Liver (tissue), 8 donors: ENCODE measurements at regions not wholly inside any gene's neighbourhood (a gene's known extent, or its start where the extent isn't known, plus 50 kb on each side); places are given as distances from the start of the nearest gene placed in this dataset.
A peak's percentile ranks its signal among the peaks of the same experiment; 100 is the strongest.

Experiments
- DNase-seq: peaks from one replicate; pipeline ENCODE4 v3.0.0-alpha.2; 2017; ENCODE audit warnings: low spot score
- H3K27ac ChIP-seq, 2 donors: one replicate each; pipeline ENCODE4 v1.7.0; 2013; ENCODE audit warnings: inconsistent platforms in 2 of 2, low read length in 2 of 2, control low read depth in 1 of 2, low read depth in 1 of 2, mild to moderate bottlenecking in 1 of 2
- H3K27me3 ChIP-seq, 4 donors: one replicate each; pipeline versions ENCODE4 v1.6.1 to v1.7.0; 2013; ENCODE audit warnings: low read length in 3 of 4, inconsistent platforms in 1 of 4, mild to moderate bottlenecking in 1 of 4, moderate library complexity in 1 of 4; ENCODE audit not compliant: control insufficient read depth in 4 of 4, insufficient read depth in 4 of 4
- H3K36me3 ChIP-seq, 4 donors: one replicate each; pipeline versions ENCODE4 v1.6.1 to v1.7.0; 2013; ENCODE audit warnings: low read length in 3 of 4, mild to moderate bottlenecking in 3 of 4, low read depth in 1 of 4, moderate library complexity in 1 of 4; ENCODE audit not compliant: control insufficient read depth in 4 of 4, insufficient read depth in 3 of 4
- H3K4me1 ChIP-seq, 4 donors: one replicate each; pipeline versions ENCODE4 v1.6.1 to v1.7.0; 2013; ENCODE audit warnings: low read length in 3 of 4, mild to moderate bottlenecking in 3 of 4, moderate library complexity in 1 of 4; ENCODE audit not compliant: control insufficient read depth in 4 of 4, insufficient read depth in 4 of 4
- H3K4me3 ChIP-seq, 3 donors: one replicate each; pipeline versions ENCODE4 v1.6.1 to v1.7.0; 2013; ENCODE audit warnings: low read length in 3 of 3, control low read depth in 1 of 3, low read depth in 1 of 3, mild to moderate bottlenecking in 1 of 3
- H3K9ac ChIP-seq, 2 donors: one replicate each; pipeline ENCODE4 v1.7.0; 2013; ENCODE audit warnings: low read length in 2 of 2, mild to moderate bottlenecking in 2 of 2, moderate library complexity in 2 of 2, control low read depth in 1 of 2, low read depth in 1 of 2
- H3K9me3 ChIP-seq, 4 donors: one replicate each; pipeline versions ENCODE4 v1.6.1 to v1.7.0; 2013; ENCODE audit warnings: low read length in 3 of 4; ENCODE audit not compliant: control insufficient read depth in 4 of 4
- EGR1 ChIP-seq, 2 donors: IDR thresholded peaks; 2 replicates each; pipeline ENCODE4 v1.6.1; 2016 to 2018; ENCODE audit warnings: antibody characterized with exemption in 2 of 2, low read depth in 2 of 2
- FOXA1 ChIP-seq: IDR thresholded peaks from 2 replicates; pipeline ENCODE4 v1.6.1; 2016; ENCODE audit warnings: antibody characterized with exemption
- FOXA2 ChIP-seq: IDR thresholded peaks from 2 replicates; pipeline ENCODE4 v1.6.1; 2016; ENCODE audit warnings: antibody characterized with exemption
- GABPA ChIP-seq, 2 donors: IDR thresholded peaks in 1 of 2; conservative IDR thresholded peaks in 1 of 2; 2 replicates each; pipeline ENCODE4 v1.6.1; 2016; ENCODE audit warnings: antibody characterized with exemption in 2 of 2, mild to moderate bottlenecking in 1 of 2, moderate library complexity in 1 of 2
- HNF4A ChIP-seq, 2 donors: conservative IDR thresholded peaks; 2 replicates each; pipeline ENCODE4 v1.6.1; 2016; ENCODE audit warnings: antibody characterized with exemption in 2 of 2, mild to moderate bottlenecking in 2 of 2
- JUND ChIP-seq, 2 donors: IDR thresholded peaks; 2 replicates each; pipeline ENCODE4 v1.6.1; 2016; ENCODE audit warnings: antibody characterized with exemption in 2 of 2
- RAD21 ChIP-seq, 2 donors: IDR thresholded peaks; 2 replicates each; pipeline ENCODE4 v1.6.1; 2016; ENCODE audit warnings: antibody characterized with exemption in 2 of 2, mild to moderate bottlenecking in 2 of 2
- RXRA ChIP-seq, 2 donors: IDR thresholded peaks; 2 replicates each; pipeline ENCODE4 v1.6.1; 2017 to 2018; ENCODE audit warnings: antibody characterized with exemption in 2 of 2, mild to moderate bottlenecking in 1 of 2
- TAF1 ChIP-seq: conservative IDR thresholded peaks from 2 replicates; pipeline ENCODE4 v1.6.1; 2016; ENCODE audit warnings: antibody characterized with exemption, mild to moderate bottlenecking
- YY1 ChIP-seq: IDR thresholded peaks from 2 replicates; pipeline ENCODE4 v1.6.1; 2016; ENCODE audit warnings: antibody characterized with exemption, mild to moderate bottlenecking
- WGBS: extraction: QIAGEN DNeasy Blood & Tissue Kit; methylation state at CpG from one replicate; pipeline ENCODE4 v1.1.7; 2013; 5-methylcytosine and 5-hydroxymethylcytosine counted together
- TF ChIP-seq, protein P1 (sequence below): IDR thresholded peaks from 2 replicates; pipeline ENCODE4 v1.6.1; 2016; ENCODE audit warnings: antibody characterized with exemption
- TF ChIP-seq, protein P2 (sequence below): IDR thresholded peaks from 2 replicates; pipeline ENCODE4 v1.6.1; 2016; ENCODE audit warnings: antibody characterized with exemption, mild to moderate bottlenecking
- TF ChIP-seq, protein P3 (sequence below): fragments of 150-350 bp; IDR thresholded peaks from 2 replicates; pipeline ENCODE4 v1.5.1; 2017; ENCODE audit warnings: improper control_type of control experiment, low read depth, low read length; ENCODE audit not compliant: missing input control
- donor health status: healthy.
- donor health status: healthy.
- donor health status: healthy.
- donor health status: healthy.
- donor health status: healthy.

DNA sequence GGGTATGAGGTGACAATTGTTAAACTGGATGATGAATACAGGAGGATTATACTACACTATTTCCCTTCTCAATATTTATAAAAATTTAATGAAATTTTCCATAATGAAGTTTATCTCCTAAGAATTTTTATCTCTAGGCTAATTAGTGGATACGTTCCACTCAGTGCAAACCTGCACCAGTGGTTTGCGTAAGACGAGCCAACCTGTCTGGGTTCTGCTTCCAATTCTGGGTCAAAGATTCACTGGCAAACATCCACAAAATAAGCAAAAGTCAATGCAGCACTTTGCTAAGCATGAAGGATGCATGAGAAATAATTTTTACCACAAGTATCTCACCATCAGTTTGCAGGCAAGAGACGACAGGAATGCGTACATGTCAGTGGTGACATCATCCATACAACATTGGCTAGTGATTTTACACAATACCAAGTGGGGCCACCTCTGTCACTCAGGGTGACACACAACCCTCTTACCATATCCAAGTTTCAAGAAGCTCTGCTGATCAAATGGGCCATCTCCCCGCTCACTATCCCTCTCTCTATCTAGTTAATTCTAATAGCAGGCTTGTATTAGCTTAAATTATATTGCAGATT lies 51.7 kb downstream of the FAM50B start:
- Histone ChIP-seq H3K9ac (no peak overlapping the region), H3K27ac (no peak overlapping the region), H3K27me3 (no peaks in the 10 kb centered on the region), H3K36me3 (no peaks in the 10 kb centered on the region), H3K4me3 (no peak overlapping the region), H3K9me3 (no peaks in the 10 kb centered on the region), H3K4me1 (peaks cover 2 to 8% (median 7%) of the 10 kb centered on the region in 4 donors)
- peak in 1 of 2 donors; percentile 60 for TF ChIP-seq RXRA (IDR thresholded peaks at IDR 0.05)
- TF ChIP-seq RAD21 (IDR thresholded peaks at IDR 0.05): no peak
- TF ChIP-seq, protein P1, sequence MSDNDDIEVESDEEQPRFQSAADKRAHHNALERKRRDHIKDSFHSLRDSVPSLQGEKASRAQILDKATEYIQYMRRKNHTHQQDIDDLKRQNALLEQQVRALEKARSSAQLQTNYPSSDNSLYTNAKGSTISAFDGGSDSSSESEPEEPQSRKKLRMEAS: no peak
- TF ChIP-seq HNF4A (conservative IDR thresholded peaks at IDR 0.05): peak in 1 of 2 donors; percentile 73
- TF ChIP-seq JUND (IDR thresholded peaks at IDR 0.05): peak in 1 of 2 donors; percentile 20
- no peak for TF ChIP-seq FOXA2
- WGBS: 53% methylated on average over 6 of the region's 6 CpGs
- no peak for DNase-seq

DNA sequence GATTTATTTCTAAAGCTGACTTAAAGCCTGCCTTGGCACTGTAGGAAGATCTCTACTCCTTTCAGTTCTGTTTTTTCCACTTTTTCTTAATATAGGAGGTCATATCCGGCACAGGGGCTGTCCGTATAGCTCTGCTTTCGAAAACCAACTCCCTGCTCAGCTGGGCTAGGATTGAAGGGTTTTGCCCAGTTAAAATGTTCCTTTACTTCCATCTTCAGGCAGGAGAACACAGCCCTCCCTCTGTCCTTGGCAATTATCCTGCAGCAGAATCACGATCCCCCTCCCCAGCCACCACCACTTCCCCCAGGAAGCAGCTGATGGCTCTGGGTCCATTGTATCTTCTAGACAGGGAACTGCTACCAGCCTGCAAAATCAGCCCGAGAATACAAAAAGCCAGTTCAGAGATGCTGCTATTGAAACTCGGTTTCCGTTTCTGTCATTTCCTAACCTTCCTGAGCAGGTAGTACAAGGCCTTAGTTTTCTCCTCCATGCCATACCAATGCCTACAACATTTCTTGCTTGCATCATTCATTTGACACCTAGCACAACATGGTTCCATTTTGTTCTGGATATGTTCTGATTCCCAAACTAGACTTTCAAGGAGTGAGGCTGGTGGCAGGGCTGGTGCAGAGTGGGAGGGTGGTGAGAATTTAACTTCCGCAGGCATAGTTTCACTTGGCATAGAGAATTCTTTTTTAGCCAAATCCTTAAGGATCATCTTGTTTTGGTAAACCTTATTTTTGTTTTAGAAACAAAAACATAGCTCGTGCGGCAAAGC lies 53.9 kb downstream of the FAM50B start:
- 89% methylated on average over 10 of the region's 10 CpGs for WGBS
- TF ChIP-seq TAF1: no peak
- TF ChIP-seq EGR1 (IDR thresholded peaks at IDR 0.05; ENCODE audit: low read depth in 2 of 2): no peak
- TF ChIP-seq, protein P2, sequence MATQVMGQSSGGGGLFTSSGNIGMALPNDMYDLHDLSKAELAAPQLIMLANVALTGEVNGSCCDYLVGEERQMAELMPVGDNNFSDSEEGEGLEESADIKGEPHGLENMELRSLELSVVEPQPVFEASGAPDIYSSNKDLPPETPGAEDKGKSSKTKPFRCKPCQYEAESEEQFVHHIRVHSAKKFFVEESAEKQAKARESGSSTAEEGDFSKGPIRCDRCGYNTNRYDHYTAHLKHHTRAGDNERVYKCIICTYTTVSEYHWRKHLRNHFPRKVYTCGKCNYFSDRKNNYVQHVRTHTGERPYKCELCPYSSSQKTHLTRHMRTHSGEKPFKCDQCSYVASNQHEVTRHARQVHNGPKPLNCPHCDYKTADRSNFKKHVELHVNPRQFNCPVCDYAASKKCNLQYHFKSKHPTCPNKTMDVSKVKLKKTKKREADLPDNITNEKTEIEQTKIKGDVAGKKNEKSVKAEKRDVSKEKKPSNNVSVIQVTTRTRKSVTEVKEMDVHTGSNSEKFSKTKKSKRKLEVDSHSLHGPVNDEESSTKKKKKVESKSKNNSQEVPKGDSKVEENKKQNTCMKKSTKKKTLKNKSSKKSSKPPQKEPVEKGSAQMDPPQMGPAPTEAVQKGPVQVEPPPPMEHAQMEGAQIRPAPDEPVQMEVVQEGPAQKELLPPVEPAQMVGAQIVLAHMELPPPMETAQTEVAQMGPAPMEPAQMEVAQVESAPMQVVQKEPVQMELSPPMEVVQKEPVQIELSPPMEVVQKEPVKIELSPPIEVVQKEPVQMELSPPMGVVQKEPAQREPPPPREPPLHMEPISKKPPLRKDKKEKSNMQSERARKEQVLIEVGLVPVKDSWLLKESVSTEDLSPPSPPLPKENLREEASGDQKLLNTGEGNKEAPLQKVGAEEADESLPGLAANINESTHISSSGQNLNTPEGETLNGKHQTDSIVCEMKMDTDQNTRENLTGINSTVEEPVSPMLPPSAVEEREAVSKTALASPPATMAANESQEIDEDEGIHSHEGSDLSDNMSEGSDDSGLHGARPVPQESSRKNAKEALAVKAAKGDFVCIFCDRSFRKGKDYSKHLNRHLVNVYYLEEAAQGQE: no peak
- no peak for TF ChIP-seq FOXA1
- Histone ChIP-seq H3K27ac (no peak overlapping the region), H3K27me3 (no peaks in the 10 kb centered on the region), H3K4me1 (peaks cover 4 to 16% (median 7%) of the 10 kb centered on the region in 4 donors), H3K9me3 (no peaks in the 10 kb centered on the region), H3K9ac (no peak overlapping the region), H3K36me3 (no peaks in the 10 kb centered on the region), H3K4me3 (no peak overlapping the region)
- DNase-seq: no peak

DNA sequence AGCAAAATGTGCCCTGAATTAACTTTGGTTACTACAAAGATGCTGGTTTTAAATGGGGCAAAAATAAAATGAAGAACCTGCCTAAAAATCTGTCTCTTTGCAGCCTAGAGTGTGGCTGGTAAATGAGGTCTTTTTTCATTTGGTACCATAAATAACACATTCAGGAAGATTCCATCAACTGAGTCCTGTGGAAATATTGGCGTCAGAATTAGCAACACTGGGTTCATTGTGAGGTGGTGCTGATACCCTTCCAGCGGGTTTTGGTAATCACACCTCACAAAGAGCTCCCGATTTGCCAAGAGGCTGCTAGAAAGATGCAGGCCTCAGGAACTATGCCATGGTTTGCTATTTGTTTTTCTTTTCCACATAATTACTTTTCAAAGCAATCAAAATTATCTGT lies 55.3 kb downstream of the FAM50B start:
- Histone ChIP-seq H3K27ac (no peak overlapping the region), H3K9ac (no peak overlapping the region), H3K27me3 (no peaks in the 10 kb centered on the region), H3K9me3 (no peaks in the 10 kb centered on the region), H3K4me3 (no peak overlapping the region), H3K36me3 (no peaks in the 10 kb centered on the region), H3K4me1 (peaks cover 4 to 16% (median 7%) of the 10 kb centered on the region in 4 donors)
- DNase-seq: no peak
- WGBS: 93% methylated on average over 3 of the region's 3 CpGs
- no peak for TF ChIP-seq YY1
- TF ChIP-seq, protein P3, sequence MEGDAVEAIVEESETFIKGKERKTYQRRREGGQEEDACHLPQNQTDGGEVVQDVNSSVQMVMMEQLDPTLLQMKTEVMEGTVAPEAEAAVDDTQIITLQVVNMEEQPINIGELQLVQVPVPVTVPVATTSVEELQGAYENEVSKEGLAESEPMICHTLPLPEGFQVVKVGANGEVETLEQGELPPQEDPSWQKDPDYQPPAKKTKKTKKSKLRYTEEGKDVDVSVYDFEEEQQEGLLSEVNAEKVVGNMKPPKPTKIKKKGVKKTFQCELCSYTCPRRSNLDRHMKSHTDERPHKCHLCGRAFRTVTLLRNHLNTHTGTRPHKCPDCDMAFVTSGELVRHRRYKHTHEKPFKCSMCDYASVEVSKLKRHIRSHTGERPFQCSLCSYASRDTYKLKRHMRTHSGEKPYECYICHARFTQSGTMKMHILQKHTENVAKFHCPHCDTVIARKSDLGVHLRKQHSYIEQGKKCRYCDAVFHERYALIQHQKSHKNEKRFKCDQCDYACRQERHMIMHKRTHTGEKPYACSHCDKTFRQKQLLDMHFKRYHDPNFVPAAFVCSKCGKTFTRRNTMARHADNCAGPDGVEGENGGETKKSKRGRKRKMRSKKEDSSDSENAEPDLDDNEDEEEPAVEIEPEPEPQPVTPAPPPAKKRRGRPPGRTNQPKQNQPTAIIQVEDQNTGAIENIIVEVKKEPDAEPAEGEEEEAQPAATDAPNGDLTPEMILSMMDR: no peak
- TF ChIP-seq, protein P2: no peak
- no peak for TF ChIP-seq GABPA (IDR thresholded peaks at IDR 0.05 in 1 of 2, conservative IDR thresholded peaks at IDR 0.05 in 1 of 2)
- no peak for TF ChIP-seq HNF4A (conservative IDR thresholded peaks at IDR 0.05)
- TF ChIP-seq, protein P1: no peak
